SH-SY5Y (cell line): ENCODE measurements at regions not wholly inside any gene's neighbourhood (a gene's known extent, or its start where the extent isn't known, plus 50 kb on each side); places are given as distances from the start of the nearest gene placed in this dataset.

Experiments used
- GATA2 ChIP-seq: IDR thresholded peaks from 2 replicates; pipeline ENCODE4 v1.6.1; 2011; ENCODE audit warnings: mild to moderate bottlenecking, low read depth, low read length
- GATA3 ChIP-seq: IDR thresholded peaks from 2 replicates; pipeline ENCODE4 v1.6.1; 2011; ENCODE audit warnings: low read depth, mild to moderate bottlenecking, low read length, moderate library complexity

DNA sequence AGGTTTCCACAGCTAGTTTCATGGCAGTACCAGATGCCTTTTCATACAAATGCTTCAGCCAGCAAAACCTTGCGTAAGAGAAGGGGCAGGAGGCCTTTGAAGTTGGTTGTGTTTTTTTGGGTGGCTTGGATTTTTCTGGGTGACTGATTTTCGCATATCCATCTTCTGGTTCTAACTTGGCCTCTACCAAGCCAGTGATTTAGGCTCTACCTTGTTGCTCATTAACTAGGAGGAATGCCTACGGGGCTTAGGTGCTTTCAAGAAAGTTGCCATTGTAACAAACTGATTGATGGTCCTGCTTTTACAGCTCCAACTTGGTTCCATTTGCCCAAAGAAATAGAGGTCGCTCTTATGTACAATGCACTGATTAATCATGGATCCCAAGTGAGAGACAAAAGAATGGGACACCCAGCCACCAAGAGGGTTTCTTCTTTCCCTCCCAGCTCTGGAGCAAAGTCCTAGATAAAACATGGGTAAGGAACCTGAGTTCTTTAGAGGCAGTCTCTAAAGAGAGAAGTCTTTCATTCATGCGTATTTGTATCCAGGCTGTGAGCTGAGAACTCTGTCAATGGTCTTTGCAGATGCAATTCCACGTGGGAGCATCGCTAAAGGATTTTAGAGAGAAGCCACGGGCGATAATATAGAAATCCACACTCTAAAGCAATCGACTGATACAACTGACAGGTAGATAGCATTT is 92.1 kb upstream of the FGFR2 start:
- no peak for TF ChIP-seq GATA2
- TF ChIP-seq GATA3: no peak

DNA sequence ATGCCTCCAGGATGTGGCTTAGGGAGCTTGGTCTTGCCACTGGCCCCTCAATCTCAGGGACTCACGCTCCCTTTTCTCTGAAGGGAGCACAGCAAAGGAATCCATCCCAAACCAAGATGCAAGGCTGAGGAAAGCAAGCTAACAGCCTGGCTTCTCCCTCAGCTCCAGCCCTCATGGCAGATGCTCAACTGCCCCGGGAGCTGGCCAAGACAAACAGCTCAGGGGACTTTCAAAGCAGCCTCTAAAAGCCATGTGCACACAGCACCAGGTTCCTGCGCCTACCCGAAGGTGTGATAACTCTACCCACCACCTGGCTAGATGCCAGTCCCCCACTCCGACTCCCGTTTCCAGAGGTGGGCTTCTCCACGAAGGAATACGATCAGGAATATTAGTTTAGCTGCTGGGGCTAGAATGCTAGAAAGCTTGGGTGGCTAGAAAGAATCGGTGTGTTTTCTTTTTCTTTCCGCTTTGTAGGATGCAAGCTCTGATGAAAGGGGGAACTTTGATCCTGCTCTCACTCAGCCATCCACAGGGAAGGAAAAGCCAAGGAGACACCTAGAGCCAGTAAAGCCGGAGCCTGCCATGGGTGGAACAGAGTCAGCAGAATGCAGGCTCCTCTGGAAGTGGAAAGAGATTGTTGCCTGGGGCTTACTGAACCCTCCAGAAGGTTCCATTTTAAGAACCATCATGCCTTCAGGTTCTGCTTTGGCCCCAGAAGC is 89.0 kb upstream of the FGFR2 start:
- TF ChIP-seq GATA2 (no peak), GATA3 (no peak)

DNA sequence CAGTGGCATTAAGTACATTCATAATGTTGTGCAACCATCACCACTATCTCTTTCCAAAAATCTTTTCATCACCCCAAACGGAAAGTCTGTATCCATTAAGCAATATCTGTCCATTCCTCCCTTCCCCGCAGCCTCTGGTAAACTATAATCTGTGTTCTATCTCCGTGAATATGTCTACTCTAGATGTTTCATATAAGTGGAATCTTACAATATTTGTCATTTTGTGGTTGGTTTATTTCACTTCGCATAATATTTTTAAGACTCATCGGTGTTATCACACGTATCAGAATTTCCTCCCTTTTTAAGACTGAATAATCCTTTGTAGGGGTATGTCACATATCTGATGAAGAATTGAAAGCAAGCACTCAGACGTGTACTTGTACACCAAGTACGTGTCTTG is 86.0 kb upstream of the FGFR2 start:
- TF ChIP-seq GATA3 (0 out of 2 replicates have a peak, but pooled peaks have one; percentile 48), GATA2 (no peak)

DNA sequence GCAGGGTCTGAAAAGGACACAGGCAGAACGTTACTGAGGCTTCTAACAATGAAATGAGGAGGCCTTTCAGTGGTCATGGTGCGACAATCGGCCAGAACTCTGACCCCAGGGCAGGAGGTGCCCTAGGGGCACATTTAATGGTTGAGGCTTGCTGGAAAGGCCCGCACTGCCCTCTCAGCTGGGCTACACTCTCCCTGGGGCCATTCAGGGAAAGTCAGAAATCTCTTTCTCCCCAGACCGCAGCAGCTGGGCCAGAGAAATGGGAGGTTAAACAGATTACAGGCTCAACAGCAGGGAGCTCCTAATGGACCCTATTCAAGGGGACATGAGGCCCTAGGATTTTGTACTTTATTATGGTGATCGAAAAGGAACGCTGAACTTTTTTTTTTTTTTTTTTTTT is 85.6 kb upstream of the FGFR2 start:
- peak; percentile 30; the same call in 1 of the 2 replicates for TF ChIP-seq GATA2
- no peak for TF ChIP-seq GATA3

DNA sequence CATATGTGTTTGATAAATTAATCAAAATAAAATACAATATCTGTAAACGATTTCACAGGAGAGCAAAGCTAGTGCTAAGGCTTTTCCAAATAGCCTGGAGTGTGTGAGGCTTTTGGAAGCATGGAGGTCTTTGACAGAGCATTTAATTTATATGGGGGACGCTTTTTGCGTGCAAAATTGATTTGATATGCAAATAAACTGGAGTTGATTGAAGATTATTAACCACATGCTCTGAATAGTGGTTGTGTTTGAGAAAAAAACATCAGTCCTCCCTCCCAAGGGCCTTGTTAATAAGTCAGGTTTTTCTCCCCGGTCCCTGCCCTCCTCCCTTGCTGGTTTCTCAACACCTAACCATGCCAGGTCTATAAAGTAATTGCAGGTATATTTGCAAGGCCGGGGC is 85.1 kb upstream of the FGFR2 start:
- TF ChIP-seq GATA2 (no peak), GATA3 (no peak)

DNA sequence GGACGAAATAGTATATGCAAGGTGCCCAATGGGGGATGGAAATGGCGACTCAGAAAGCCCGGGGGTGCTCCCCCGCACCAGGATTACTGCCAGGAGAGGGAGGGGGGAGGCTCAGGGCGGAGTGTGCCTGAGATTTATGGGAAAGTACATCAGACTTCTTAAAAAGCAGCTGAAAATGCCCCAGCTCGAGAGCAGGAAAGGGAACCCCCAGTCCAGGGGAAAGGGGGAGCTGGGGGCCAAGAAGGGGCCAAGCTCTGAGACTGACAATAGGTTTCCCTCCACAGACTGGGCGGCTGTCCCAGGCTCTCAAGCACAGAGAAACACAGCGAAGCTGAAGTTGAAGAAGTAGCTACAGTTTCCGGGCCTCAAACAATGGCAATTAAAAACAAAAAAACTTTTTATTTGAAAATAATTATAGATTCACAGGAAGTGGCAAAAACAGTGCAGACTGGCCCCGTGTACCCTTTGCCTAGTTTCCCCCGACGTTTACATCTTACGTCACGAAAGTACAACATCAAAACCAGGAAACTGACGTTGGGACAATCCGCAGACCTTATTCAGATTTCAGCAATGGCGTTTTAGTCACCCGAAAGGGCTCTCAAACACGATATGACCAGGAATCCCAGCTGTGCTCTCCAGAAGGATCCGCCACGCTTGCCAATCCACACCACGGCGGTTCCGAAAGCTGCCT is 83.9 kb upstream of the FGFR2 start:
- TF ChIP-seq GATA2: no peak
- TF ChIP-seq GATA3: no peak

DNA sequence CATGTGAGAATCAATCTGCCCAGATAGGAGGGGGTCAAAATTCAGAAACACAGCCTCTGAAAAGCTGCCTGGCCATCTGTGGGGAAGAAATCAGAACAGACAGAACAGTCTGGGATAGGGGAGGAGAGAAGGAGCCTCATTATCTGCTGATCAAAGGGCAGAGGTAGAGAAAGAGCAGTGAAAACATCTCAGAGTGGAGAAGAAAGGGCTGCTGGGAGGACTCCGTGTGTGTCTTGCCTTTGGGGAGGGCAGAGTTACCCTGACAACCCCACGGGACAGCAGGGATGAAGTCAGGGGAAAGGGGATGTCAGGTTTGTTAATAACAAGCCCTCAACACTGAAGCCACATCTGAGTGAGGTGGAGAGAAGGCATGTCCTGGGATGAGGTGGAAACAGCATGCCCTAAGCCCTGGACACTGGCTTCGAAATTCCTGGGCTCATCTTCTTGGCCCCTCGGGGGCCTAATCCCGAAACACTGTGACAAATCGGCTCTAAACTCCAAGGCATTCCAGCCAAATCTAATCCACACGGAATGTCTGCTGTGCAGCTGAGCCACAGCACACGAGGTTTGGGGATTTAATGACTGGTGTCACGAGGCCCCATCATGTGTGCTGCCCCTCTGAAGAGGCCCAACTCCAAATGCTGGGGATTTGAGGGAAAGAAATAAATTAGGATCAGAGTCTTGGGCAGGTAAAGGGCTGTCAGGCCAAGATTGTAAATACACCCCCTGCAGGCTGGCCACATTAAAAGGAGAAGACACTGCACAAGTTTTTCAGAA is 82.8 kb upstream of the FGFR2 start:
- TF ChIP-seq GATA2: no peak
- TF ChIP-seq GATA3: no peak

DNA sequence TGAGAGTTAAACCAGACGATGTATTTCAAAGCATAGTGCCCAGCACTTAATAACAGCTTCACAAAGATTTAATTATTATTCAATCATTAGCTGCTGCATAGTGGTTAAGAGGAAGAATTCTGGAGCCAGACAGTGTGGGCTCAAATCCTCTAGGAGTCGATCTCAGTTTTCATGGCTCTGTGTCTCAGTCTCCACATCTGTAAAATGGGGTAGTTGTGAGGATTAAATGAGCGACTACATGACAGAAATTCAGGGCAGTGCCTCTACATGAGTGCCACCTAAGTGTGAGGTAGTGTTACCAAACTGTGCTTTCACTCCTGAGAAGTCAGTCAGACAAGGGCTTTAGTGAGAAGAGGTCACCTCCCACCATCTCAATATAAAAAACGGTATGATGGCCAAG is 81.7 kb upstream of the FGFR2 start:
- TF ChIP-seq GATA3 (no peak), GATA2 (no peak)

DNA sequence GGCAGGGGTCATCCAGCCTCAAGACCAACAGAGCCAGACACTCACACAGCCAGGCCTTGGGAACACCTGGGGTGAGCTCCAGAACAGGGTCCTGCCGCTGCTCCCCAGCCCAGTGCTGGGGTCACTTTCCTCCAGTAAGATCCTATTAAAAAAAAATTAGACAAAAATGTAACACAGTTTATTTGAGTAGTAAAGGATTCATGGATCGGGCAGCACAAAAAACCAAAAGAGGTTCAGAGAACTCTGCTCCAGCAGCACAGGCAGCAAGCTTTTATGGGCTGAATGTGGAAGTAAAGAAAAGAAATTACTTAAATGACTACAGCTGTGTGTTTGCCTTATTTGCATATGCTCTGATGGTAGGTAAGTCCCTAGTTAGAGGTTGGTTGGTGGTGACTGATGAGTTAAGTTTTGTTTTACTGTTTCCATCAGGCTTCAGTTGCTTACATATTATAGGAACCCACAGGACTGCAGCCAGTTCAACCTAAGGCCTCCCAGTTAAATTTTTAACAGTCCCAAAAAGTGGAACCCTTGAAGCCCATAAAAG is 80.5 kb upstream of the FGFR2 start:
- TF ChIP-seq GATA2: no peak
- no peak for TF ChIP-seq GATA3

DNA sequence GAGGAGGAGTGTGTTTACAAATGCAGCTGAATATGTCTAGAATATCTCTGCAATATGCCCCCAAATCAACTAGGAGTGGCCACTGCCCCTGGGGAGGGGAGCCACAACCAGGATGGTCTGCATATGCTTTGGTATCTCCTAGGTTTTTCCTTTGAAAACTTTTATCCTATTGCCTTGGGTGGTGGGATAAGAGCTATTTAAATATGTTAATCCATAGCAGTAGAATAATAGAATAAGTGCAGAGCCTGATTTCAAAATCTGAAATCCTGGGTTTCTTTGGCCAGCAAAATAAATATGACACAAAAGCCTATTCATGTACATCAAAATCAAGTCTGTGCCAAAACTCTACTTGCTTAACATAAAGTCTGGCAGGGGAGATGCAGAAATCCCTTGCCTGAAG is 79.6 kb upstream of the FGFR2 start:
- no peak for TF ChIP-seq GATA3
- TF ChIP-seq GATA2: no peak

DNA sequence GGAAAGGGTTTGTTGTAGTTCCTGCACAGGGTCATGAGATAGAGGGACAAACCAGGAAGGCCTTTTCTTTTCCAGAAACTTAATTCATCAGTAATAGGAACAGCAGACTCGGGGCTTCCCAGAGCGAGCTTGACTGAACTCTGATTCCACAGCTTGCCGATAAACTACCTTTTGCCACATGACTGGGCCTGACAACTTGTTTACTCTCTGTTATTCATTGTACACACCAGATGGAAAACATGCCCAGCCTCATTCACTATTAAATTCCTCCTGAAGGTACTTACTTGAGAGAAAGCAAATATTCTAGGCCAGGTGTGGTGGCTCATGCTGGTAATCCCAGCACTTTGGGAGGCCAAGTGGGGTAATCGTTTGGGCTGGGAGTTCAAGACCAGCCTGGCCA is 77.1 kb upstream of the FGFR2 start:
- no peak for TF ChIP-seq GATA3
- TF ChIP-seq GATA2: no peak

DNA sequence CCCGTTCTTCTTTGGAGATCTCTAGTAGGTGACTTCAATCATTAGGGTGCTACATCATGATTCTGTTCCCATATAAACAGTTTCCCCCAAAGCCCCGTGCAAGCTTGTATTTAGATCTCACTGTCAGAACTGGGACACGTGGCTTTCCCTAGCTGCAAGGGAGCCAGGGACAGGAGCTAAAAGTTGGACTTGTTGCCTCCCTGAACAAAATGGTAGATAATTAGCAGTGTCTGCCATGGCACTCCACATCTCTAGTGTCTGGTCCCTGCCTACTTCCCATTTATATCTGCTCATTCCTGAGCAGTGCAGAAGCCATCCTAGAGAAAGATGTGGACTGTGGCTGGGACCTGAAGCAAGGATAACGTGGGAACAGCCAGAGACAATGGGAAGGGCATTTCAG is 76.6 kb upstream of the FGFR2 start:
- TF ChIP-seq GATA3 (no peak), GATA2 (no peak)

DNA sequence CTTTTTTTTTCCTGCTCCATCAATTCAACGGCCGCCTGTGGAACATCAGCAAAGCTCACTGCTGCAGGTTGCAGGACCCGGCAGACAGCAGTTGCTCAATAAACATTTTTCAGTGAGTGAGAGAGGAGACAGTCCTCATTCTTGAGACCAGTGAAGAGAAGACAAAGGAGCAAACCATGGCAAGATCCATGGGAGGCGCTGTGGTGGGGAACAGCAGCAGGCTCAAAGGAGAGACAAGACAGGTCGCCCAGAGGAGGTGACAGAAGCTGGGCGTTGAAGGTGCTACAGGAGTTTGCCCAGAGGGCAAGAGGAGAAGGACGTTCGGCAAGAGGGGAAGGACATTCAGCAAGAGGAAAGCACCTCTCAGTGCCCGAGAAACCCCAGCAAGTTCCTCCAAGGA is 74.5 kb upstream of the FGFR2 start:
- no peak for TF ChIP-seq GATA2
- no peak for TF ChIP-seq GATA3

DNA sequence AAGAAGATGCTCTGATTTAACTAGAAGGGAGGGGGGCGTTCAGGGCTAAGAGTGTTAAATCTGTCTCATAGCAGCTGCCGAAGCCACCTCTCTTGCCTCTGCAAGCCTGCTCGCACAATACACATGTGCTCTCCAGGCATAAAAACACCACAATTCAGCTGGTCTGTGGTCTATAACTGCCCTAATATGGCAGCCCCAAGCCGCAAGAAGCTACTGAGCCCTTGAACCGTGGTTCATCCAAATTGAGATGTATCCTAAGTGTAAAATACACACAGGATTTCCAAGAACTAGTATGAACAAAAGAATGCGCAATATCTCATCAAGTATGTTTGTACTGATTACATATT is 70.8 kb upstream of the FGFR2 start:
- TF ChIP-seq GATA2 (no peak), GATA3 (no peak)
